A172 (cell line): ENCODE measurements at regions not wholly inside any gene's neighbourhood (a gene's known extent, or its start where the extent isn't known, plus 50 kb on each side); places are given as distances from the start of the nearest gene placed in this dataset.

ENCODE experiments used
- DNase-seq: peaks from one replicate; pipeline ENCODE4 v3.0.0-alpha.2; 2015; ENCODE audit warnings: low spot score

DNA sequence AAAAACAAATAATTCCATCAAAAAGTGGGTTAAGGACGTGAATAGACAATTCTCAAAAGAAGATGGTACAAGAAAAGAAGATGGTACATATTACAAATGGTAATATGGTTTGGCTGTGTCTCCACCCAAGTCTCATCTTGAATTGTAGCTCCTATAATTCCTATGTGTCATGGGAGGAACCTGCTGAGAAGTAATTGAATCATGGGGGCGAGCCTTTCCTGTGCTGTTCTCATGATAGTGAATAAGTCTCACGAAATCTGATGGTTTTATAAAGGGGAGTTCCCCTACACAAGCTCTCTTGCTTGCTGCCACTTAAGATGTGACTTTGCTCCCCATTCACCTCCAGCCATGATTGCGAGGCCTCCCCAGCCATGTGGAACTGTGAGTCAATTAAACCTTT is 172.9 kb downstream of the C11orf91 start:
- peak; percentile 51 for DNase-seq

GRCh38 chr11:33525789-33526188 is 174.8 kb downstream of the C11orf91 start:
- no peak for DNase-seq

GRCh38 chr11:33521384-33521783 is 179.2 kb downstream of the C11orf91 start:
- no peak for DNase-seq

DNA sequence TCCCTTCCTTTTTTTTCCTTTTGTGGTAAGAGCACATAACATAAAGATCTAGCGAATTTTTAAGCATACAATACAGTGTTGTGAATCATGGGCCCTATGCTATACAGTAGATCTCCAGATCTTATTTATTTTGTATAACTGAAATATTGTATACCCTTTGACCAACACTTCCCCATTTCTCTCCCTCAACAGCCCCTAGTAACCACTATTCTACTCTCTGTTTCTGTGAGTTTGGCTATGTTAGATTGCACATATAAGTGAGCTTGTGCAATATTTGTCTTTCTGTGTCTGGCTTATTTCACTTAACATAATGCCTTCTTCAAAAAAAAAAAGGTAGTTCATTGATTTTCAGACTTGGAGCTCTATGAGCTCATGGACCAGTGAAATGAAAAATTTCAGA is 180.5 kb downstream of the C11orf91 start:
- DNase-seq = no peak

GRCh38 chr11:33515347-33515746 is 185.3 kb downstream of the C11orf91 start:
- DNase-seq = no peak

DNA sequence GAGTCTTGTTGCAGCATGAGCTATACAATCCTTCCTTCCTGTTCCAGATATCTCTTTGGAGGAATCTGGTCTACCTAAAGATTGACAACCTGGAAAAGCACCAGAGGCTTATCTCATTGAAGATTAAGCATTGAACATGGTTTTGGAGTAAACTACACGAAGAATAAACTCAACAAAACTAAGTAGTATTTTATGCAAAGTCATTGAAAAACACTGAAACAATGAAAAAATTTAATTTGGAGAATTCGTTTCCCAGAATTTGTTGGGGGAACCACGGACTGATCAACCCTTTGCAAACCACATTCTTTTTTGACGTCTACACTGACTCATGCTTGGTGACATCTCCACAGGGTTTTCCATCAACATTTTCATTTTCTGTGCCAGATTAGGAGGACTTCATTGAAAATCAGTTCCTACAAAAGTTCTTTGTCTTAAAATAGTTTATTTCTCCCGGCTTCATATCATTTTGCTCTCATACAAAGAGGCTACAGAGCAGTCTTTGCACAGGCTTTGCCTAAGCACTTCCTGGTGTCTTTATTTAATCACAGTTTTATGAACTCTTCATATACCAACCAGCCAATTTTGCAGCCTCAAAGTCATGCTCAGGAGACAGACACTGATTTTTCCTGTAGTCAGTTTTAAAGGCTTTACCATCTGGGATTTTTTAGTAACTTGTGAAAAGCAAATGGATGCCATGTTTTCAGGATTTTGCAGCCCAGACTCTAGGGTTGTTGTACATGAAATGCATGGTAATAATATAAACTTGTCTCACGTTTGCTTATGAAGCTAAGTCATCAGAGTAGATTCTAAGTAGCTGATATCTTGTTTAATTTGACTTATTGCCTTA is 186.3 kb downstream of the C11orf91 start:
- DNase-seq = no peak

DNA sequence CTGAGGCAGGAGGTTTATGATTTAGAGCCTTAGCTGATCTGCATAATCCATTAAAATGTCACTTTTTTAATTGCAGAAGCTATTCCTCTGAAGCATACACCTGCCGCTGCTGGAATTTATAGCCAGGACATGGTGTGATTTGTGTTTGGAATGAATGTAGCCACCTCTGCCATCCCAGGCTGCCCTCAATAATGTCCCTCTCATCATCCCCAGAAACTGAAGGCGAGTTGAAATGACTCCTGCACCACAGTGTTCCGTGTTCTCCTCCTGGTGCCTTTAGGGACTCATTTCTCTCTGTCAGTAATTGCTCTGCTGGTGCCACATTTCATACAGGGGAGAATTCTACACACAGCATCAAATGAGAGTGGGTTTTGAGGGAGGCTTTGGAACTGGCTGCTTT is 191.0 kb downstream of the C11orf91 start:
- no peak for DNase-seq

- DNase-seq = no peak
These were observed 192.7 kb downstream of the C11orf91 start for GRCh38 chr11:33507967-33508366.

- DNase-seq = no peak
These were observed 193.3 kb downstream of the C11orf91 start for GRCh38 chr11:33507356-33507755.

- DNase-seq = no peak
These were observed 195.5 kb downstream of the C11orf91 start for GRCh38 chr11:33505093-33505492.

- peak; percentile 47 for DNase-seq
These were observed 199.7 kb downstream of the C11orf91 start for GRCh38 chr11:33500861-33501479.

DNA sequence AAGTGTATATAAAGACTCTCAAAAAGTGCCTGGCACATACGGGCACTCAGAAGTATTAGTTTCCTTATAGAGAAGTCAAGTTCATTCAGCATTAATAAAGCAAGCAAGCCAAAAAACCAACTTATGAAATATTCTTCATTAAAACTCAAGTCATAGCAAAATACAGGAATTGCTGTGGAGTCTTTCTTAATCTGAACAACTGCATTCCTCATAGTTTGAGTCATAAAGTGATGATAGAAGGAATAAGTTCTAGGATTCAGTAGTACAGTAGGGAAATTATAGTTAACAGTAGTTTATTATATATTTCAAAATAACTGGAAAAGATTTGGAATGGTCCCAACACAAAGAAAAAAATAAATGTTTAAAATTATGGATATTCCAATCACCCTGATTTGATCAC is 200.3 kb downstream of the C11orf91 start:
- no peak for DNase-seq

GRCh38 chr11:33492596-33492995 is 208.0 kb downstream of the C11orf91 start:
- DNase-seq = no peak

DNA sequence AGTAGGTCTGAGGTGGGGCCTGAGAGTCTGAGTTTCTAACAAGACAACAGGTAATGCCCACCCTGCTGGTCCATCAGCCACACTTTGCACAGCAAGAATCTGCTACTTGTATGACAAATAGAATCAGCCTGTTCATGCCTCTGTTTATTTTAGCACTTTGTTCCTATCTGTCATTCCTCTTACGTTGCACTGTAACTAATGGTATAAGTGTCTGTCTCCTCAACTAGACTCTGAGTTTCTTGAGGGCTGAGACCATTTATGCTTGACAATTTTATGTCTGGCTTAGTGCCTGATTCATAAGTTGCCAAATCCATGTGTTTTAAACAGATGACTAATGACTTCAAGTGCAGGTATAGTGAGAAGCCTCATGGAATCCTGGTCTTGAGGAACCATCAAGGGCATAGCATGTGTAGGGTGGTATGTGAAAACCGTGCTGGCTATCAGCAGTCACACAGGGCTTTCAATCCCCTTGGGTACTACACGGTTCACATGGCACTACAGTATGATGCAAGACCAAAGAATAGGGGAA is 209.7 kb downstream of the C11orf91 start:
- no peak for DNase-seq

DNA sequence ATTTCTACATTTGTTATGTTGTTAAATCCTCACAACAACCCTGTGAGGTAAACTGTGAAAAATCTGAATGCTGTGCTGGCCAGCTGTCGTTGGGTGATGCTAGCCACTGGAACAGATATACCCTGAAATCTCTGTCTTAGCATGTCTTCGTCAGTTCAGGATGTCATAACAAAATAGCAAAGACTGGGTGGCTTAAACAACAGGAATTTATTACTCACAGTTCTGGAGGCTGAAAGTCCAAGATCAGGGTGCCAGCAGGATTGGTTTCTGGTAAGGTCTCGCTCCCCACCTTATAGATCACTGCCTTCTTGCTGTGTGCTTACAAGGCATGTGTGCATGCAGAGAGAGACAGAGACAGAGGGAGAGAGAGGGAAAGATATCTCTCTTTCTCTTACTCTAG is 211.7 kb downstream of the C11orf91 start:
- no peak for DNase-seq

DNA sequence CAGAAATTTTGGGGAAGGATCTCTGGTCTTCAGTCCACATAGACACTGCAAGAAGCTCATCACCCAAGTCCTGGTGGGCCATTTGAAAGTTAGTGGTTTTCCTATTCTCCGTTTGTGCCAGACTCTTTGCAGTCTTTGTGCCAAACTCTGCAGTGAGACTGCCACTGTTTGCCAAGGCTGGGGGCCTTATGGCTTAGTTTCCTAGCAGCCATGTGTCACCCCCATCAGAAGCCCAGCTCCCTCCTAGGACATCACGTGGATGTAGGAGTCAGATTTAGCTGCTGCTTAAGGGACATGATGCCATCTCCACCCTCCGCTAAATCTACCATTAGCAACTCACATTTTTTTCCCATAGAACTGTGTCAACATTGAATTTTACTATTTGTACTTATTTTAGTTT is 220.0 kb downstream of the C11orf91 start:
- no peak for DNase-seq

GRCh38 chr11:33479231-33479630 is 221.4 kb downstream of the C11orf91 start:
- no peak for DNase-seq

- no peak for DNase-seq
These were observed 221.0 kb downstream of the HIPK3 start for GRCh38 chr11:33478111-33478573.

GRCh38 chr11:33476945-33477606 is 219.9 kb downstream of the HIPK3 start:
- peak; percentile 13 for DNase-seq

DNA sequence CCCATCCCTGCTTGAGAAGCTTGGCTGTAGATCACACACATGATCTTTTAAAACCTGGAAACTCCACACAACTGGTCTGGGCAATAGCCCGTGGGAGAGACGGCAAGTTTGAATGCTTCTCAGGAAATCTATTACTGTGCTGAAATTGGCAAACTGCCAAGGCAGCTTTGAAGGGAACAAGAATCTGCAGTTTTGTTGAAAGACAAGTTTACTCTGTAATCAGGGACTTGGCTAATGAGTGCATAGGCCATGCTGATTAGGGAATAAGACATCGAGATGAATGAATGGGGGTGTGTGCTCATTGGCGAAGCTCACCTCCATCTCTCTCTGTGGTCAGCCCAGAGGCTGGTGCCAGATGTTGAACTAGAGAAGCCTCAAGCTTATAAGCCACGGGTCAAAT is 218.8 kb downstream of the HIPK3 start:
- DNase-seq = peak; percentile 19

DNA sequence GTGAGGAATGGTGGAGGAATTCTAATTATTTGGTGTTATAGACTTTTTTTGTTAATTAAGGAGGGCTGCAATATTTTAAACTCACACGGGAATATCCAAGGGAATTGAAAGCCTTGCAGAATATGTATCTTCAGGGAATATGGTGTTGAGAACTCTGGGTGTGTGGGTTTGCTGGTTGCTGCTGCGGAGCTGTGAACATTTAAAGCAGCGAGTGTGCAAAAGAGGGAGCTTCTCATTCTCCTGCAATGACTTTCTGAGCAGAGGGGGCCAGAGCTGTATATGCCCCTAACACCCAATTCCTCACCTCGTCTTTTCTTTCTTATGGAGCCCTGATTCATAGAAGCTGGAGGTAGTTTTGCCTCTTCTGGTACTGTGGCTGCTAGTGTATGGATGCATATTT is 217.7 kb downstream of the HIPK3 start:
- DNase-seq = no peak

- no peak for DNase-seq
These were observed 214.4 kb downstream of the HIPK3 start for GRCh38 chr11:33471541-33471940.

- DNase-seq = no peak
These were observed 210.8 kb downstream of the HIPK3 start for GRCh38 chr11:33467966-33468365.
